GM18909 (cell line): ENCODE measurements at regions not wholly inside any gene's neighbourhood (a gene's known extent, or its start where the extent isn't known, plus 50 kb on each side); places are given as distances from the start of the nearest gene placed in this dataset.

ENCODE experiments used
- ATAC-seq: cut with Tn5 transposase; IDR thresholded peaks from one replicate; pipeline ENCODE4 v1.9.1; 2021; ENCODE audit warnings: mild to moderate bottlenecking; ENCODE audit not compliant: unreplicated experiment, poor library complexity

- ATAC-seq: no peak
Observed at GRCh38 chr9:118271936-118272335, 567.7 kb downstream of the TLR4 start.

GRCh38 chr9:118273048-118273447, 568.8 kb downstream of the TLR4 start:
- ATAC-seq: no peak

- no peak for ATAC-seq
Observed at GRCh38 chr9:118276784-118277183, 572.6 kb downstream of the TLR4 start.

GRCh38 chr9:118281772-118282171, 577.6 kb downstream of the TLR4 start:
- ATAC-seq: no peak

- no peak for ATAC-seq
Observed at GRCh38 chr9:118283488-118283887, 579.3 kb downstream of the TLR4 start.

GRCh38 chr9:118290116-118290515, 585.9 kb downstream of the TLR4 start:
- ATAC-seq: no peak

GRCh38 chr9:118295413-118295812, 591.2 kb downstream of the TLR4 start:
- ATAC-seq: no peak

- no peak for ATAC-seq
Observed at GRCh38 chr9:118302721-118303120, 598.5 kb downstream of the TLR4 start.

GRCh38 chr9:118303216-118303615, 599.0 kb downstream of the TLR4 start:
- no peak for ATAC-seq

- no peak for ATAC-seq
Observed at GRCh38 chr9:118305331-118305730, 601.1 kb downstream of the TLR4 start.

- ATAC-seq: no peak
Observed at GRCh38 chr9:118306801-118307200, 602.6 kb downstream of the TLR4 start.

- ATAC-seq: no peak
Observed at GRCh38 chr9:118313965-118314364, 609.8 kb downstream of the TLR4 start.

GRCh38 chr9:118316831-118317343, 612.7 kb downstream of the TLR4 start:
- no peak for ATAC-seq

GRCh38 chr9:118318770-118319431, 614.7 kb downstream of the TLR4 start:
- no peak for ATAC-seq

GRCh38 chr9:118321788-118322187, 617.6 kb downstream of the TLR4 start:
- no peak for ATAC-seq

GRCh38 chr9:118324706-118325105, 620.5 kb downstream of the TLR4 start:
- ATAC-seq: no peak

- no peak for ATAC-seq
Observed at GRCh38 chr9:118325757-118326156, 621.6 kb downstream of the TLR4 start.

GRCh38 chr9:118326326-118326725, 622.1 kb downstream of the TLR4 start:
- ATAC-seq: no peak

GRCh38 chr9:118330191-118330986, 626.2 kb downstream of the TLR4 start:
- no peak for ATAC-seq

- ATAC-seq: no peak
Observed at GRCh38 chr9:118331622-118332045, 627.4 kb downstream of the TLR4 start.

GRCh38 chr9:118336250-118336942, 632.2 kb downstream of the TLR4 start:
- ATAC-seq: no peak
